H1 (cell line): ENCODE measurements at regions not wholly inside any gene's neighbourhood (a gene's known extent, or its start where the extent isn't known, plus 50 kb on each side); places are given as distances from the start of the nearest gene placed in this dataset.

Experiments
- CTCF ChIA-PET: fragments of 300-600 bp; sonication (Branson Sonifier 250); formaldehyde crosslinking; loops from one replicate; lab custom pipeline; 2021; ENCODE audit not compliant: partially characterized antibody; lab: Charles Lee
- POLR2A ChIA-PET: fragments of 300-600 bp; sonication (Branson Sonifier 250); formaldehyde crosslinking; loops from one replicate; lab custom pipeline; 2021; ENCODE audit warnings: inconsistent platforms; ENCODE audit not compliant: partially characterized antibody; lab: Charles Lee
- DNase-seq, 2 experiments: peaks; one replicate each; pipeline versions ENCODE4 v3.0.0 to v3.0.0-alpha.2; 2010 to 2022; ENCODE audit warnings: low spot score in 2 of 2, low read depth in 1 of 2, mixed read lengths in 1 of 2
- FAIRE-seq: peaks from 2 replicates; lab custom pipeline; 2011; peaks lifted over from hg19 to GRCh38; lab: Jason Lieb, UNC
- H2AFZ ChIP-seq: 2 replicates; pipeline ENCODE4 v1.8.1; 2012; ENCODE audit warnings: low read length, inconsistent platforms
- H2AK5ac ChIP-seq: 2 replicates; pipeline ENCODE4 v1.6.1; 2013; ENCODE audit warnings: low read depth, low read length
- H2BK120ac ChIP-seq: replicated peaks from 2 replicates; pipeline ENCODE3; 2013; ENCODE audit warnings: low read depth, low read length, inconsistent platforms
- H2BK12ac ChIP-seq: 2 replicates; pipeline ENCODE4 v1.6.1; 2013; ENCODE audit warnings: low read depth, low read length
- H2BK15ac ChIP-seq: 2 replicates; pipeline ENCODE4 v1.6.1; 2013; ENCODE audit warnings: low read length
- H2BK20ac ChIP-seq: 2 replicates; pipeline ENCODE4 v1.6.1; 2013; ENCODE audit warnings: low read length
- H2BK5ac ChIP-seq: 2 replicates; pipeline ENCODE4 v1.6.1; 2013; ENCODE audit warnings: low read depth, low read length
- H3K14ac ChIP-seq: 2 replicates; pipeline ENCODE4 v1.6.1; 2013; ENCODE audit warnings: inconsistent platforms; ENCODE audit not compliant: insufficient read length
- H3K18ac ChIP-seq: 2 replicates; pipeline ENCODE4 v1.6.1; 2013; ENCODE audit warnings: low read length; ENCODE audit errors: extremely low read depth
- H3K23ac ChIP-seq: 2 replicates; pipeline ENCODE4 v1.6.1; 2013; ENCODE audit warnings: inconsistent platforms; ENCODE audit not compliant: insufficient read length
- H3K23me2 ChIP-seq: 2 replicates; pipeline ENCODE4 v1.6.1; 2013; ENCODE audit warnings: low read depth, low read length
- H3K27ac ChIP-seq: 2 replicates; pipeline ENCODE4 v1.6.1; 2011; ENCODE audit warnings: low read depth, low read length, inconsistent platforms
- H3K27me3 ChIP-seq, 4 experiments: replicated peaks in 1 of 4; 1 replicate in 1 of 4; 2 replicates in 3 of 4; pipeline versions ENCODE4 v1.6.1 to v1.8.1; 2011 to 2013; ENCODE audit warnings: low read length in 3 of 4, mild to moderate bottlenecking in 3 of 4, inconsistent platforms in 2 of 4, mixed read lengths in 2 of 4, moderate library complexity in 1 of 4; ENCODE audit not compliant: control insufficient read depth in 3 of 4, insufficient read depth in 3 of 4; ENCODE audit errors: extremely low read depth in 1 of 4
- H3K36me3 ChIP-seq, 4 experiments: 2 replicates each; pipeline versions ENCODE4 v1.6.1 to v1.8.1; 2011 to 2013; ENCODE audit warnings: mild to moderate bottlenecking in 4 of 4, low read length in 3 of 4, moderate library complexity in 2 of 4, control low read depth in 1 of 4, inconsistent platforms in 1 of 4; ENCODE audit not compliant: insufficient read depth in 4 of 4, control insufficient read depth in 2 of 4
- H3K4ac ChIP-seq: replicated peaks from 2 replicates; pipeline ENCODE3; 2013; ENCODE audit warnings: low read length, low read depth, mixed read lengths, inconsistent platforms; ENCODE audit not compliant: insufficient read length
- H3K4me1 ChIP-seq, 4 experiments: replicated peaks in 1 of 4; 1 replicate in 1 of 4; 2 replicates in 3 of 4; pipeline versions ENCODE4 v1.6.1 to v1.8.1; 2011 to 2013; ENCODE audit warnings: low read length in 3 of 4, inconsistent platforms in 2 of 4, mixed read lengths in 1 of 4; ENCODE audit not compliant: insufficient read depth in 4 of 4, control insufficient read depth in 3 of 4
- H3K4me2 ChIP-seq, 2 experiments: 2 replicates each; pipeline versions ENCODE4 v1.6.1 to v1.8.1; 2011 to 2013; ENCODE audit warnings: low read depth in 2 of 2, low read length in 2 of 2, control low read depth in 1 of 2, inconsistent platforms in 1 of 2, mild to moderate bottlenecking in 1 of 2; ENCODE audit not compliant: insufficient read depth in 1 of 2
- H3K4me3 ChIP-seq, 4 experiments: fragments of 200-600, 300-600 bp in 1 of 4; sonication (generic), shearing (Covaris generic), sonication (Bioruptor Twin) in 1 of 4; 2 replicates each; pipeline versions ENCODE4 v1.5.1 to v1.8.1; 2011 to 2016; ENCODE audit warnings: low read length in 4 of 4, low read depth in 3 of 4, control low read depth in 2 of 4, inconsistent platforms in 2 of 4, mild to moderate bottlenecking in 2 of 4, mixed read lengths in 1 of 4, moderate library complexity in 1 of 4; ENCODE audit not compliant: insufficient read depth in 2 of 4; ENCODE audit errors: extremely low read depth in 1 of 4
- H3K56ac ChIP-seq: replicated peaks from 2 replicates; pipeline ENCODE3; 2013; ENCODE audit warnings: low read depth, mild to moderate bottlenecking, mixed read lengths, low read length, inconsistent platforms; ENCODE audit not compliant: insufficient read length
- H3K79me1 ChIP-seq: 2 replicates; pipeline ENCODE4 v1.6.1; 2013; ENCODE audit warnings: low read depth, low read length, control low read depth
- H3K79me2 ChIP-seq, 2 experiments: 2 replicates each; pipeline versions ENCODE4 v1.6.1 to v1.8.1; 2012 to 2013; ENCODE audit warnings: low read length in 2 of 2, mild to moderate bottlenecking in 2 of 2, inconsistent platforms in 1 of 2; ENCODE audit not compliant: insufficient read depth in 2 of 2, control insufficient read depth in 1 of 2
- H3K9ac ChIP-seq, 4 experiments: replicated peaks in 1 of 4; 1 replicate in 1 of 4; 2 replicates in 3 of 4; pipeline versions ENCODE4 v1.6.1 to v1.8.1; 2011 to 2013; ENCODE audit warnings: low read depth in 3 of 4, low read length in 3 of 4, control low read depth in 2 of 4, mild to moderate bottlenecking in 2 of 4, moderate library complexity in 2 of 4, inconsistent platforms in 1 of 4; ENCODE audit errors: extremely low read depth in 1 of 4
- H3K9me3 ChIP-seq, 2 experiments: 2 replicates each; pipeline versions ENCODE4 v1.6.1 to v1.8.1; 2012 to 2013; ENCODE audit warnings: mild to moderate bottlenecking in 2 of 2, moderate library complexity in 2 of 2, control low read depth in 1 of 2, inconsistent platforms in 1 of 2, low read depth in 1 of 2, low read length in 1 of 2, mixed read lengths in 1 of 2; ENCODE audit not compliant: insufficient read depth in 2 of 2
- H4K20me1 ChIP-seq, 2 experiments: replicated peaks in 1 of 2; 2 replicates each; pipeline versions ENCODE3 to v1.8.1; 2011 to 2013; ENCODE audit warnings: inconsistent platforms in 2 of 2, low read length in 2 of 2, mild to moderate bottlenecking in 1 of 2; ENCODE audit not compliant: insufficient read depth in 2 of 2, control insufficient read depth in 1 of 2
- H4K5ac ChIP-seq: 2 replicates; pipeline ENCODE4 v1.6.1; 2013; ENCODE audit warnings: low read length, low read depth, mixed read lengths, inconsistent platforms; ENCODE audit not compliant: insufficient read length
- H4K8ac ChIP-seq: 2 replicates; pipeline ENCODE4 v1.8.0; 2013; ENCODE audit warnings: mild to moderate bottlenecking, moderate library complexity, low read length, inconsistent platforms; ENCODE audit not compliant: insufficient read depth; ENCODE audit errors: extremely low read depth
- H4K91ac ChIP-seq: replicated peaks from 2 replicates; pipeline ENCODE3; 2013; ENCODE audit warnings: low read length, mixed read lengths, inconsistent platforms; ENCODE audit not compliant: insufficient read length
- CBX5 ChIP-seq: fragments of 300-800, 300-1000 bp; sonication (generic); IDR thresholded peaks from 2 replicates; pipeline ENCODE4 v1.7.1; 2016; ENCODE audit warnings: antibody characterized with exemption, low read length, low read depth
- EZH2 ChIP-seq: fragments of 200-600 bp; sonication (generic); IDR thresholded peaks from 2 replicates; pipeline ENCODE4 v1.7.1; 2012; ENCODE audit warnings: low read depth, mild to moderate bottlenecking, moderate library complexity, low read length, inconsistent platforms; ENCODE audit not compliant: severe bottlenecking
- RNF2 ChIP-seq: fragments of 200-900, 300-1000 bp; sonication (generic); IDR thresholded peaks from 2 replicates; pipeline ENCODE4 v1.7.1; 2016; ENCODE audit warnings: borderline replicate concordance, low read depth, mild to moderate bottlenecking, antibody characterized with exemption, low read length; ENCODE audit not compliant: poor library complexity, severe bottlenecking; ENCODE audit errors: missing control alignments
- WGBS, 2 experiments: shearing (Covaris generic) in 1 of 2; methylation state at CpG; one replicate each; pipeline versions ENCODE4 v1.1.6 to v1.1.7; 2013 to 2015; ENCODE audit warnings: low lambda C conversion rate in 2 of 2, mixed read lengths in 2 of 2, inconsistent platforms in 1 of 2, low coverage in 1 of 2, missing lambda C conversion rate in 1 of 2; ENCODE audit not compliant: insufficient replicate concordance in 2 of 2, insufficient coverage in 1 of 2, insufficient read length in 1 of 2; ENCODE audit errors: extremely low coverage in 1 of 2, missing lambda C conversion rate in 1 of 2; 5-methylcytosine and 5-hydroxymethylcytosine counted together

GRCh38 chr6:28711788-28712341 lies 186.2 kb downstream of the GPX5 start:
- H3K27me3 ChIP-seq, result no peaks in the 10 kb centered on the region; a peak in 1 of 7 replicates
- H3K14ac ChIP-seq, result no peak overlapping the region
- 79% methylated on average over 5 of the region's 5 CpGs; no CpG with 5 or more reads in 1 of the 2 experiments for WGBS, 2 experiments
- no peak overlapping the region for H2AFZ ChIP-seq
- no peak overlapping the region for H4K5ac ChIP-seq
- DNase-seq (no peak), FAIRE-seq (no peak)
- H3K23me2 ChIP-seq, result peaks cover 7% of the 10 kb centered on the region; the same call in 1 of the 2 replicates
- H3K4ac ChIP-seq, result no peak overlapping the region
- H3K27ac ChIP-seq, result no peak overlapping the region
- peaks cover 0 to 6% of the 10 kb centered on the region in 2 experiments; a peak in 1 of 4 replicates for H3K9me3 ChIP-seq
- H2BK15ac ChIP-seq, result no peak overlapping the region
- no peak overlapping the region for H3K4me3 ChIP-seq
- H3K79me2 ChIP-seq, result no peaks in the 10 kb centered on the region
- no peaks in the 10 kb centered on the region for H4K20me1 ChIP-seq
- H3K4me1 ChIP-seq, result no peaks in the 10 kb centered on the region; a peak in 1 of 7 replicates
- H3K23ac ChIP-seq, result no peak overlapping the region
- no peak overlapping the region for H4K91ac ChIP-seq
- H3K79me1 ChIP-seq, result no peaks in the 10 kb centered on the region
- H4K8ac ChIP-seq, result no peak overlapping the region
- H3K36me3 ChIP-seq, result no peaks in the 10 kb centered on the region
- ChIA-PET CTCF (interaction anchor here (0.7 to 1.8 kb wide), 2 partner anchors 15 to 17 kb away, joined by 3 to 6 read pairs; no protein-coding TSS in a partner anchor), POLR2A (interaction anchor here (1.6 to 2.1 kb wide), 2 partner anchors 9 to 83 kb away, joined by 4 to 5 read pairs; no protein-coding TSS in a partner anchor)
- no peak overlapping the region for H2BK5ac ChIP-seq
- no peak overlapping the region for H3K18ac ChIP-seq
- H2BK12ac ChIP-seq, result no peak overlapping the region
- H3K56ac ChIP-seq, result no peak overlapping the region
- no peak overlapping the region for H3K4me2 ChIP-seq
- no peak overlapping the region for H2BK120ac ChIP-seq
- no peak overlapping the region for H3K9ac ChIP-seq
- no peak overlapping the region for H2AK5ac ChIP-seq
- no peak overlapping the region for H2BK20ac ChIP-seq
- no peak for TF ChIP-seq RNF2
- no peak for TF ChIP-seq EZH2
- TF ChIP-seq CBX5, result no peak
